ENCODE measurements at regions not wholly inside any gene's neighbourhood (a gene's known extent, or its start where the extent isn't known, plus 50 kb on each side); places are given as distances from the start of the nearest gene placed in this dataset.

GRCh38 chrX:107502316-107502715, 52.9 kb downstream of the FRMPD3 start:
- H3K4me3 ChIP-seq (ENCODE audit: low read depth, poor library complexity, severe bottlenecking): no peak overlapping the region
- TF ChIP-seq POLR2A (IDR thresholded peaks at IDR 0.05): no peak
- TF ChIP-seq, protein P1, sequence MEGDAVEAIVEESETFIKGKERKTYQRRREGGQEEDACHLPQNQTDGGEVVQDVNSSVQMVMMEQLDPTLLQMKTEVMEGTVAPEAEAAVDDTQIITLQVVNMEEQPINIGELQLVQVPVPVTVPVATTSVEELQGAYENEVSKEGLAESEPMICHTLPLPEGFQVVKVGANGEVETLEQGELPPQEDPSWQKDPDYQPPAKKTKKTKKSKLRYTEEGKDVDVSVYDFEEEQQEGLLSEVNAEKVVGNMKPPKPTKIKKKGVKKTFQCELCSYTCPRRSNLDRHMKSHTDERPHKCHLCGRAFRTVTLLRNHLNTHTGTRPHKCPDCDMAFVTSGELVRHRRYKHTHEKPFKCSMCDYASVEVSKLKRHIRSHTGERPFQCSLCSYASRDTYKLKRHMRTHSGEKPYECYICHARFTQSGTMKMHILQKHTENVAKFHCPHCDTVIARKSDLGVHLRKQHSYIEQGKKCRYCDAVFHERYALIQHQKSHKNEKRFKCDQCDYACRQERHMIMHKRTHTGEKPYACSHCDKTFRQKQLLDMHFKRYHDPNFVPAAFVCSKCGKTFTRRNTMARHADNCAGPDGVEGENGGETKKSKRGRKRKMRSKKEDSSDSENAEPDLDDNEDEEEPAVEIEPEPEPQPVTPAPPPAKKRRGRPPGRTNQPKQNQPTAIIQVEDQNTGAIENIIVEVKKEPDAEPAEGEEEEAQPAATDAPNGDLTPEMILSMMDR (IDR thresholded peaks at IDR 0.05): no peak
- peak in 1 of 2 donors; percentile 26 for DNase-seq (ENCODE audit: low spot score in 2 of 2)
- WGBS, 2 donors: 55 to 59% methylated on average over 4 of the region's 4 CpGs
- intact Hi-C loops (cut with DNase I; ENCODE audit: low total_unique reads): no loop called here

- 26 to 49% methylated on average over 4 of the region's 4 CpGs for WGBS, 2 donors
- no peak for TF ChIP-seq POLR2A (IDR thresholded peaks at IDR 0.05)
- TF ChIP-seq, protein P1 (IDR thresholded peaks at IDR 0.05): no peak
- intact Hi-C loops (cut with DNase I; ENCODE audit: low total_unique reads): no loop called here
- H3K4me3 ChIP-seq (ENCODE audit: low read depth, poor library complexity, severe bottlenecking): no peak overlapping the region
- DNase-seq (ENCODE audit: low spot score in 2 of 2): peak in 1 of 2 donors; percentile 65
Observed at GRCh38 chrX:107504006-107504405, 54.6 kb downstream of the FRMPD3 start.

DNA sequence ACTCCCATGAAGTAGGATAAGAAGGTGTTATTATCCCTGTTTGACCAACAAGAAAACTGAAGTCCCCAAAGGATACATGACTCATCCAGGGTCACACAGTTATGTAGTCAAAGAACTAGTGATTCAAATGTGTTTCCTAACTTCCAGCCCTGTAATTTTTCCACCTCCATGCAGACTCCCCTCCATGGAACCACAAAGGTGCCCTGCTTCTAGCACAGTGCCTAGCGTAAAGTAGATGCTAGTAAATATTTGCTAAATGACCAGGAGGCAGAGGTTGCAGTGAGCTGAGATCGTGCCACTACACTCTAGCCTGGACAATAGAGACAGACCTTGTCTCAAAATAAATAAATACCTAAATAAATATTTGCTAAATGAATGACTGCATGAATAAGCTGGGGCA, 55.8 kb downstream of the FRMPD3 start:
- no peak overlapping the region for H3K4me3 ChIP-seq (ENCODE audit: low read depth, poor library complexity, severe bottlenecking)
- peak in 1 of 2 donors; percentile 6 for DNase-seq (ENCODE audit: low spot score in 2 of 2)
- intact Hi-C loops (cut with DNase I; ENCODE audit: low total_unique reads): no loop called here
- TF ChIP-seq, protein P1 (IDR thresholded peaks at IDR 0.05): no peak
- no peak for TF ChIP-seq POLR2A (IDR thresholded peaks at IDR 0.05)
- WGBS, 2 donors: 77 to 80% methylated on average over 2 of the region's 2 CpGs

- intact Hi-C loops (cut with DNase I; ENCODE audit: low total_unique reads): no loop called here
- peak in 1 of 2 donors; percentile 67 for DNase-seq (ENCODE audit: low spot score in 2 of 2)
- TF ChIP-seq, protein P1 (IDR thresholded peaks at IDR 0.05): no peak
- WGBS, 2 donors: 0 to 25% methylated on average over 1 to 29 of the region's 29 CpGs
- H3K4me3 ChIP-seq (ENCODE audit: low read depth, poor library complexity, severe bottlenecking): no peak overlapping the region
Observed at GRCh38 chrX:107506596-107507031, 57.2 kb downstream of the FRMPD3 start.

GRCh38 chrX:107507093-107507743, 57.8 kb downstream of the FRMPD3 start:
- intact Hi-C loops (cut with DNase I; ENCODE audit: low total_unique reads): no loop called here
- WGBS, 2 donors: 8 to 38% methylated on average over 8 to 45 of the region's 45 CpGs
- DNase-seq (ENCODE audit: low spot score in 2 of 2): peak in 1 of 2 donors; percentile 68
- TF ChIP-seq, protein P1 (IDR thresholded peaks at IDR 0.05): no peak
- no peak for TF ChIP-seq POLR2A (IDR thresholded peaks at IDR 0.05)
- H3K4me3 ChIP-seq (ENCODE audit: low read depth, poor library complexity, severe bottlenecking): no peak overlapping the region

- intact Hi-C loops (cut with DNase I; ENCODE audit: low total_unique reads): no loop called here
- no peak for TF ChIP-seq POLR2A (IDR thresholded peaks at IDR 0.05)
- TF ChIP-seq, protein P1 (IDR thresholded peaks at IDR 0.05): no peak
- no peak overlapping the region for H3K4me3 ChIP-seq (ENCODE audit: low read depth, poor library complexity, severe bottlenecking)
- 66 to 67% methylated on average over 3 of the region's 3 CpGs for whole genome bisulfite sequencing, 2 donors
- DNase-seq (ENCODE audit: low spot score in 2 of 2): peak in 1 of 2 donors; percentile 5
Observed at GRCh38 chrX:107507744-107508117, 58.3 kb downstream of the FRMPD3 start.
